Embryonic facial prominence (tissue), 1 donor: ENCODE measurements at regions not wholly inside any gene's neighbourhood (a gene's known extent, or its start where the extent isn't known, plus 50 kb on each side); places are given as distances from the start of the nearest gene placed in this dataset.

ENCODE experiments used
- DNase-seq: peaks from one replicate; pipeline ENCODE4 v3.0.0-alpha.2; 2016; ENCODE audit errors: extremely low spot score

DNA sequence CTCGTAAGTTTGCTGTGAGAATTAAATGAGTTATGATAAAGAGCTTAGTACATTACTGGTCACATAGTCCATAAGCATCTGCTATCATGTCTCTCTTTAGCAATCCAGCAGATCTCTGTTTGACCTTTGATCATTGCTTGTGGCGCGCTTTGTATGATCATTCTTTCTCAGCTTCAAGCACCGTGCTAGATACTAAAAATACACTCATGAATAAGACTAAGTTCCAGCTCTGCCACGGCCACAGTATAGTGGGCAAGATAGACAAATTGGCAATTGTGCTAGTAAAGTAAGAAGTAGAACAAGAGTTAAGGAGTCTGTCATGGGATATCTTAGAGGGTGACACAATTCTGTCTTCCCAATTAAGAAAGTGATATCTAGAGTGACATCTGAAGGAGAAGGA, 75.2 kb upstream of the ADGRF1 start:
- no peak for DNase-seq

DNA sequence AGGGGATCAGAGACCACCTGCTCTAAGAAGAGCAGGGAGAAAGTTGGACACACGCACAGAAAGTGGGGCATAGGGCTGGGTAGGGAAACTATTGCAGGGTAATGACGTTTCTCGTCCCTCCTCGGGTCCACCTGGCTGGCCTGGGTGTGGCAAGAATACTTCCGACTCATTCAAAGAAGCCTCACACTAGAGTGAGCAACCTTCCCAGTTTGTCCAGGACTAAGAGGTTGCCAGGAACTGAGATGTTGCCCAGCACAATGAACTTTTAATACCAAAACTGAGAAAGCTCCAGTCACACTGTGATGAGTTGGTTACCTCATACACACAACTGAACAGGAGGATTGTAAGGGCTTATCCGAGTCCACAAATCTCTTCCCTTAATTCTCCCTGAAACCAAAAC, 74.5 kb upstream of the ADGRF1 start:
- DNase-seq, result no peak

DNA sequence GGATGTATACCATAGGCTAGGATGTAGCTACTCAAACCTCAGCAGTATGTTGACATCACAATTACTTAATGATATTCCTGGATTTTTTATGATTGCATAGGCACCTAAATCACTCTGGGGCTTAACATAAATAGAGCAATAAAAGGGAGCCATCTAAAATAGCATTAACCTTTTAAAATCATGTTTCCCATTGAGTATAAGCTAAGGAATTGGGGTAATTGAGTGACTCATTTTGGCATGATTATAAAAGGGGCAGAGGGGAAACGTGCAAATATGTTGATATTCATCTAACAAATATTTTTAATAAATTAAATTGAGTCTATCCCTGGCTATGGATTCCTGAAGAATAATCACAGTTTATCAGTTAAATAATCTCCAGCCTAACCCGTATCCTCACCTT, 74.0 kb upstream of the ADGRF1 start:
- DNase-seq, result no peak

DNA sequence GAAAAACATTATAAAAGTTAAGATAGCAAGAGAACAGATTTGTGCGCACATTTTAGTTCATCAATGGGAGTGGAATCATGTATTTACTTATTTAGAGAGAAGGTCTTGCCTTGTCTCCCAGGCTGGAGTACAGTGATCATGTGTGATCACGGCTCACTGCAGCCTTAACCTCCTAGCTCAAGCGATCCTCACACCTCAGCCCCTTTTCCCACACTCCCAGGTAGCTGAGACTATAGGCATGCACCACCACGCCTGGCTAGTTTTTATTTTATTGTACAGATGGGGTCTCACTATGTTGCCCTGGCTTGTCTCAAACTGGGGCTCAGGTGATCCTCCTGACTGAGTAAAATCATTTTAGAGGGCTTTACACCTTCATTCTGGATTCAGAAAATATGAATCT, 72.3 kb upstream of the ADGRF1 start:
- DNase-seq, result no peak

DNA sequence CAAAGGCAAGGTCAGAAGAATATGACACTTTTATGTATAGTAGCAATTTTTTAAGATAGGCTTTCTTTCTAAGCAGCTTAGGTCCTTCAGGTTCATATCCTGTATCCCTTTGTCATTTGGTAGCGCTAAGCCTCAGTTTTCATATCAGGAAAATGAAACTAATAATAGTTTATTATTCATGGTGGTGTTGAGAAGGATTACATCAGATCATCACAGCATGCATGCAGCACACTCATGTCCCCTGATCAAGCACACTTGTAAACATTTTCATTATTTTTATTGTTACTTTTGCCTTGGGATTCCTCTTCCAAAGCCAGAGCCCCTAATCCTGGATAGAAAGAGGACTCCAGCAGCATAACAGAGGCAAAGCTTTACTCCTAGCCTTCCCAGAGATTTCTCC, 70.2 kb upstream of the ADGRF1 start:
- DNase-seq, result no peak

DNA sequence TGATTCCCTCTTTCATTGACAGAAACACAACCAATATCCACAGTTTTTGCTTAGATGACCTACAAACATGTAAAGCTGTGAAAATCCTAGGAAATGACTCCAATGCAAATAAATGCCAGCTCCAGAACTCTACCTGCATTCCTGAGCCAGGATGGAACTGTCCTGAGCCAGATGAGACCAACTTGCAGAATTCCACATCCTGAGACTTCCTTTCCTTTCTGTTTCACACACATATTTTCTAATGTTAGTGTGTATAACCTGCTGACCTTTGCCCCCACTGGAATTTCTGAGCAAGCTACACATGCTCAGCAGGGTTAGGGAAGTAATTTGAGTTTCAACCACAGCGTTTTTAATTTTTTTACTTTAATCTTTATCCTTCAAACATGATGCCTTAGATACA, 69.6 kb upstream of the ADGRF1 start:
- DNase-seq, result no peak

DNA sequence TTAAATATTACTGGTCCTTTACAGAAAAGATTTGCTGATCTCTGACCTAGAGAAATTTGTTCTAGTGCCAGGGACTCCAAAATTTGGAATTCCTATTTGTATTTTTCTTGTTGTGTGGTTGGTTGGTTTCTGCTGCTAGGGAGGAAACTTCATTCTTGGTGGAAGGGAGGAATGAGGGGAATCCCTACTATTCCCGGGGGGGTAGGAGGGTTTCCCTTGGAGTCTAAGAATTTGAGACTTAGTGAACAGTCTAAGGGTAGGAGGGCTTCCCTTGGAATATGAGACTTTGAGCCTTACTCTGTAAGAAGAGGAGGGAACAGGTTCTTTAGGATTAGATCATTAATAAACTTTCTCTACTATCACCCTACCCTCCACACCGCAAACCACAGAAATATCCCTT, 67.1 kb upstream of the ADGRF1 start:
- DNase-seq, result no peak

DNA sequence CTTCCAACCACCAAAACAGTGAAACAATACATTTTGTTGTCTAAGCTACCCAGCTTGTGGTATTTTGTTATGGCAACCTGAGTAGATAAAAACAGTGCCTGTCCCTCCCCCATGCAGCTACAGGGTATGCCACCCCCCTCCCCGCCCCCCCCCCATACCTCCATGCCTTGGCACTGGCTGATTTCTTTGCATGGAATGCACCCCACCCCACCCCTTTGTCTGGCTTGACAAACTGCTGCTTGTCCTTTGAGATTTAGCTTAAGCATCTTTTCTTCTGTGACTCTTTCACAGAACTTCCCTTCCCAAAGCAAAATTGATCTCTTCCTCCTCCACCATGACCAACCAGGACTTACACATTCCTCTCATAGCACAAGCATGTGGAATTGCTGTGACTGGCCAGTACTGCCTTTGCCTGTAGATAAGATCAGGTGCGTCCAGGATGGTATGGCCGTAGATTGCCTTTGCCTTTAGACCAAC, 64.6 kb upstream of the ADGRF1 start:
- no peak for DNase-seq

DNA sequence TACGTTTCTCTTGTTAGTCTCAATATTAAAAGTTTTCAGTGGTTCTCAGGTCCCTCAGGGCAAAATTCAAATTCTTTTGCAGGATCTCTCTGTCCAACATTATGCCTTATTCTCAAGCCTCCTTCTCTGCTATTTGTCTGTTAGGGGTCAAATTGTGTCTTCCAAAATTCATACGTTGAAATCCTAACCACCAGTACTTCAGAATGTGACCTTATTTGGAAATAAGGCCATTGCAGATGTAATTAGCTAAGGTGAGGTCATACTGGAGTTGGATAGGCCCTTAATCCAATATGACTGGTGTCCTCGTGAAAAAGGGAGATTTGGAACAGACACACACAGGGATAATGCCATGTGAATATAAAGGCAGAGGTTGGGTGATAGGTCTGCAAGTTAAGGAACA, 64.1 kb upstream of the ADGRF1 start:
- no peak for DNase-seq

DNA sequence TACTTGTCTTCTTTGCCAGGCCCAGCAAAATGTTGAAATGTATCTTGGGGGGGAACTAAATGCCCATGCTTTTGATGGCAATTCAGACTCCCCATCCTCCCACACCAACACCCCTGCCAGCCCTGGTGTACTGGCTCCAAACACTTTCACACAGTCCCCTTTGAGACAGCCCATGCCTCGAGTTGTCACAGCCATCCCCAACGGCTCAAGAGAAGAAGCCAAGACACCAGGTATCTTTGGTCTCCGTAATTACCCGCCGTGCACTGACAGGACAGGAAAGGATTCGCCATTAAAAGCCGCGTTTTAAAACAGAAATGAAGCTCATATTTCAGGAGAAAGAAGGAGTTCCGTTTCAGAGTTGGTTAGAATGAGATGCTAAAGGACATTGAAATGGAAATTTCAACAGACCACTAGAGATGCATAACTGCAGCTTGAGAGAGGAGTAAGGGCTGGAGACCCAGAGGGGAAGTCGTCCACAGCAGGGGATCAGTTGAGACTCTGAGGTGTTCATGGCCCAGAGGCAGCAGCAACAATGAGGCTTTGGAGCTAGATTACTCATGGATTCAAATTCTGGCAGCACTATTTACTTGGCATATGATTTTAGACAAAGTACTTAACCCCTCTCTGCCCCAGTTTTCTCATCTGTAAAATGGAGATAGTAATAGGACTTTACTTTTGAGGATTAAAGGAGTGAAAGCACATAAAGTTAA, 63.5 kb upstream of the ADGRF1 start:
- DNase-seq, result no peak

DNA sequence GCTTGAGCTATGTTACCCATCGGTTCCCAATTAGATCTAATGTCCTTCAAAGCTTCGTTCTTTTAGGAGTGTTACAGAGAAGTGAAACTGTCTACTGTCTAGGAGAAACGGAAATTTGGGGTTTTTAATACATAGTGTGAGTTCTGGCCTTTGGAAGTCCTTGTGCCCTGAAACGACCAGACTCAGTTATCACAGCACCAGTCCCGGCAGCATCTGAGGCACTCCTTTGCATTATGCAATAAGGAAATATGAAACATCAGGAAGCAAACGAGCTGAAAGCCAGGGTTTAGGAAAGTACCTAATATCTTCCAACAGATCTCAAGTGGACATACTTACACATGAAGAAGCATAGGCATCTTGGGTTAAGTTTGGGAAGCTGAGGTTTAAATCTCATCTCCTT, 61.8 kb upstream of the ADGRF1 start:
- DNase-seq, result no peak

DNA sequence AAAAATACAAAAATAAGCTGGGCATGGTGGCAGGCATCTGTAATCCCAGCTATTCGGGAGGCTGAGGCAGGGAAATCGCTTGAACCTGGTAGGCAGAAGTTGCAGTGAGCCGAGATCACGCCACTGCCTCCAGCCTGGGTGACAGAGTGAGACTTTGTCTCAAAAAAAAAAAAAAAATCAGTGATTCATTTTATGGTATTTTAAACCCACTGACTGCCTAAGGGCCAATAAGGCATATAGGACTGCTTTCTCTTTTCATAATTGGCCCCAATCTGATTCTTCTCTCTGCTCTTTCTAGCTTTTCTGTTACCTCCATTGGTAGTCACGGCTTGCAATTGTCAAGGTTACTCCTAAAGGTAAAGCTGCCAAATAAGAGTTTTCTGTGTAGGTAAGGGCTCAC, 60.2 kb upstream of the ADGRF1 start:
- DNase-seq, result no peak

DNA sequence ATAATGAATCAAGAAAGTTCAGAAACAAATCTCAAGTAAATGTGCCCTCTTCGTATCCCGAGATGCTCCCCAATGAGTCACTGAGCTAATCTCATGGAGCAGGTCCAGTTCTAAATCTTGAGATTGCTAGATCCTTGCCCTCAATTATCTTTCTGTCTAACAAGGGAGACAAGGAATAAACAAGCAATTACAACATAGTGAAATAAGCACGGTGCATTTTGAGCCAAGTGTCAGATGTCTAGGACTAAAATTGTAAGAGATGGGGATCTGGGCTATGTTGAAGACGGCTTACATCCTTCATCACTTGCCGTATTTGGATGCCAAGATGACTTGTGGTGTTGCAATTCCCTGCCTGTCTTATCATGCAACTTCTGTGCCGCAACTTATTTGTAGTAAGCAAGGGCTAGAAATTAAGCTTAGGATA, 56.5 kb upstream of the ADGRF1 start:
- no peak for DNase-seq

DNA sequence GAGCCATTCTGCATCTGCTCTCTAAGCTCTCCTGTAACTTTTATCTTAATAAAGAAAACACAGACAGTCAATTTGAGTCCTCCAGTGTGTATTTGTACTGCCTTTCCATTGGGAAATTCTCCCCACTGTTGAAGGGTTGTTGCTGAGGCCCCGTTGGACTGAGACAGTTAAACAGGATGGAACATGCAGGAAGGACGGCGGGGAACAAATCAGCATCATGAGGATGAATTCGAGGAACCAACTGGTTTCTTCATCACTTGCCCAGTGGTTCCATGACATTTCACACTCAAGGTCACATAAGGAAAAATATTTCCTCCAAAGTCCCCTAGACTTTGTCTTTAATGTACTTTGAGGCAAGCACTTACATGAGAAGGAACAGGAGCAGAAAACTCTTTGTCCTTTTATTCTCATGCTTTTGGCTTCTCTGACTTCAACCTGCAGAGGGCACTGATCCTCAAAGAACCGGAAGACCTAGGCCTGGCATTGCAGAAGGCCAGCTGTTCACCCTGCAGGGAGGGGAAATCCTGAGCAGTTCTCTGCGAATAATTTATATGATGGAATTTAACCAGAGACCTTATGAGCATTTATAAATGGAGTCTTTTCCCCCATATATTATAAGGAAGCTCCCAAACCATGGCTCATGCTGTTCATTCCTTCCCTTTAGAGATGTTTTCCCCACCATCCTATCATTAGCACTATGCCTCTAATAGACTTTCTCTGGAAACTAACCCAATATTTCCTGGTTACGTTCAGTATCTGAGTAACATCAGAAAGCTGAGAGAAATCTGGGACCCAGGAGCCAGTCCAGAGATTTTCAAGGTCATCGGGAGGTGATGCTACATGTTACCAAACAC, 55.2 kb upstream of the ADGRF1 start:
- peak; percentile 51 for DNase-seq

DNA sequence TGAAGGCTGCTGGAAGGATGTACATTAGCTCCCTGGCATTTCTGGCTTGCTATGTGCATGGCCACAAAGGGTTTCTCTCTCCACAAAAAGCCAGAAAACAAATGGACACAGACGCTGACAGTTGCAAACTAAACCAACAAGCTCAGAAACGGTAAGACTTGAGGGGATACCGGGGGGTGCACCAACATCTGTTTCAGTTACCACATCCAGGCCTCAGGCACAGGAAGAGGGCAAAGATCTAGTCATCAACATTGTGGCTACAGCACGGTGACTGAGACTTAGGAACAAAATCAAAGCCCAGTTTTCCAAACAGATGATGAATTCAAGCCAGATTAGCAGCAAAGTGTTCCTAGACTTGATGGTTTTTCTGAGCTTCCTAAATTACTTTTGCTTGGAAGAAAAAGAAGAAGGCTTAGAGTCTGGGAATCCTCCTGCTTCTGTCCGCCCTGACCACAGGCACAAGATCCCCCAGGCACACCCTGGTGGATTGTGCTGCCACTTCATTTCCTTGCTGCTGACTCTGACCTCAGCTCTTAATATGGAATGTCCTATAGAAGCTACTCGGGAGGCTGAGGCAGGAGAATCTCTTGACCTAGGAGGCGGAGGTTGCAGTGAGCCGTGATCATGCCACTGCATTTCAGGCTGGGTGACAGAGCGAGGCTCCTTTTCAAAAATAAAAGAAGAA, 54.2 kb upstream of the ADGRF1 start:
- no peak for DNase-seq

DNA sequence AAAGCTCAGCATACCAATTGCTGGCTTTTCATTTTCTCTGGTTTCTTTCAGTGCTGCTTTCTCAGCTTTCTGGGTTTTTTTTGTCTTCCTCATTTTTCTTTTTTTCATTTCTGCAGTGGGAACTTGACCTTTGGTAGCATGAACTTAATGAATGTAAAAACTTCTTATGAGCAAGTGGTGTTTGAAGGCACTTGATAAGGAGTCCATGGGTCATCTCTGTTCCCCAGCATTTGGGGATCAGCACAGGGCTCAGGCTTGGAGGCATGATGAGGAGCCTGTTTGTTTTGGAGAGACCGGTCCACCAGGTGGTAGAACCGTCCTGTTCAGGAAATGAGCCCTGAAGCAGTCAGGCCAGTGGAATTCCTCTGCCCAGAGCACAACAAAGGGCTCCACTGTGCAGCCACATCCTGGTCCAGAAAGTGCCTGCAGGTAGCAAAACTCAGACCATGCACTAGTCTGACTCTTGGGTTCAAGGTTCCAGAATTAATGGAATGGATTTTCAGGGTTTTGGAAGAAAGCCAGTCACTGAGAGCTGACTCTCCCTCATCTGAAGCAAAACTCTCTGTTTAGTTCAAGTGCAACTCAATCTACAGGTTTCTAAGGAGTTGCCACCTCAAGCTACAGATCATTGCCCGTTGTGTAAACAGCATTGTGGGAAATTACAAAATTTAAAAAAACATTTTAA, 52.3 kb upstream of the ADGRF1 start:
- no peak for DNase-seq

DNA sequence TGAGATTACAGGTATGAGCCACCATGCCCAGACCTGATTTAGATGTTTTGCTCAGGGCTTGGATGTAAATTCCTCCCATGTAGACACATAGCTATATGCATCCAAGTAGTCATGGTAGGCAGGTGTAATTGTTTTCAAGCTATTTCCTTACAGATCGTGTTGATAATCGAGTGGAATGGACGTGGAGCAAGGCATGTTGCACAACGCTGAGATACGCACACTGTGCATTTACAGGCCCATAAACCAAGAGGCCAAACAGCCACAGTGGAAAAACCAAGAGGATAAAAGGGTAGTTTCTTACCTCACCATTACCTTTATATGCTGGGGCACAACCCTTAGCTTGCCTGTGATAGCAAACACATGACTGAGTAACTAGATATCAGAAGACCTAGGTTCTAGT, 51.0 kb upstream of the ADGRF1 start:
- DNase-seq, result no peak

DNA sequence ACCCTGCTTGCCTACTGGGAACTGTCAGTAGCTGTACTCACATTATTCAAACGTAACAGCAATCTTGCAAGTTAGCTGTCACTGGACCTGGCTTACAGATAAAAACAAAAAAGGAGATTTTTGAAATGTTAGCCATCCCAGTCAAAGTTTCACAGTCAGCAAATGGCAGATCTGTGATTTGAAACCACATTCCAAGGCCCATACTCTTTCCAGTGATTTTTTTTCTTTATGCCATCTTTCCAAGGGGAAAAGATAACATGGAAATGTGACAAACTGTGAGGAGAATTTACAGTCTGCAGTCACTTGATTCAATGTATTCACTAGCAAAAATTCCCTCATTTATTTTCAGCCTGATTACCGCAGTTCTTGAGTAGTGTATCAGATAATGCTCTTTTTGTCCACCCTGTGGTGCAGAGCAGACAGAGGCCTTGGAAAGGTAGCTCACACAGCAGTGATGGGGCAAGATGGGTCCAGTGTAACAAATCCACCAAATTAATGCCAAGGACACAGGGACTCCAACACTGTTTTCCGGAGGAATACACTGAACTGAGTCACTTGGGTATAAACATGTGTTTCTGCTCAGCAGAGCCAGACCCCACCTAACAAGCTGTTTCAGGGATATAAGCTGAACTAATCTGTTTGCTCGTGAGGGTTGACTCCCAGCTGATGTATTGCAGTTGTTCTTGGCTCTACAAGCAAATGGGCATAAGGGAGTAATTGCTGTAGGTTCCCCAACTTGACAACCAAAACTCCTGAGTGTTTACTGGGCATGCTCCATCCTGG, 49.9 kb upstream of the ADGRF1 start:
- DNase-seq, result peak; percentile 21
